ENCODE measurements at regions not wholly inside any gene's neighbourhood (a gene's known extent, or its start where the extent isn't known, plus 50 kb on each side); places are given as distances from the start of the nearest gene placed in this dataset.

DNA sequence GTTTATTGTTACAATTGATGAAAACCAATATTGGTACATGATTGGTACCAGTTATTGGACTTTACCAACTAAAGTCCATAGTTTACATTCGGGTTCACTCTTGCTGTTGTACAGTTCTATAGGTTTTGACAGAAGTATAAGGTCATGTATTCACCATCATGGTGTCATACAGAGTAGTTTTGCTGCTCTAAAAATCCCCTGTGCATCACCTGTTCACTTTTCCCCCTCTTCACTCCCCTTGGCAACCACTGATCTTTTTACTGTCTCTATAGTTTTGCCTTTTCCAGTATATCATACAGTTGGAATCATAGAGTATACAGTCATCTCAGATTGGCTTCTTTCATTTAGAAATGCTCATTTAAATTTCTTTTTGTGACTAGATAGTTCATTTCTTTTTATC, 51.2 kb upstream of the MED4 start:
- DNase-seq (ENCODE audit: low read depth), result no peak
